HL-60 (cell line): ENCODE measurements at regions not wholly inside any gene's neighbourhood (a gene's known extent, or its start where the extent isn't known, plus 50 kb on each side); places are given as distances from the start of the nearest gene placed in this dataset.

ENCODE experiments used
- CTCF ChIP-seq: IDR thresholded peaks from one replicate; pipeline ENCODE4 v1.5.1; 2011; ENCODE audit warnings: low read length, control low read depth, inconsistent platforms; ENCODE audit not compliant: insufficient read depth
- POLR2AphosphoS5 ChIP-seq: IDR thresholded peaks from 2 replicates; pipeline ENCODE4 v1.6.1; 2012; ENCODE audit warnings: low read depth

DNA sequence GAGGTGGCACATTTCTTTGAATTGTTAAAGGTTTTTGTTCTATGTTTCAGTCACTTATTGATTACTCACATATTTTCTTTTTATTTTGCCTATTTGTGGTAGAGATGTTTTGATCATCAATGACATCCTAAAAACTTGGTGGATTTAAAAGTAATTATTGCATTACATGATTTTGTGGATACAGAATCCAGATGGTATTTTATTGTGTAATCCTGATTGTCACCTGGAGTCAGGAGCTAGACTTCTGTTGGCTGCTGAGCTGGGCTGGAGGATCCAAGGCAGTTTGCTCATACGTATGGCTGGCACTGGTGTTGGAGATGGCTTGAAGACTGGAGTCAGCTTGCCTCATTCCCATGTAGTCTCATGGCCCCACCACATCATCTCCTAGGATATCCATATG lies 1009.6 kb upstream of the PCDH7 start:
- no peak for TF ChIP-seq CTCF
- no peak for TF ChIP-seq POLR2AphosphoS5
